CD4-positive, alpha-beta memory T cell (primary cell): ENCODE measurements at regions not wholly inside any gene's neighbourhood (a gene's known extent, or its start where the extent isn't known, plus 50 kb on each side); places are given as distances from the start of the nearest gene placed in this dataset.

Source experiments
- CTCF ChIA-PET: fragments of 350-600 bp; sonication (Branson Sonifier 250); formaldehyde crosslinking; loops from one replicate; lab custom pipeline; 2021; ENCODE audit warnings: inconsistent platforms; ENCODE audit not compliant: partially characterized antibody; lab: Charles Lee
- POLR2A ChIA-PET: fragments of 350-600 bp; sonication (Branson Sonifier 250); formaldehyde crosslinking; loops from one replicate; lab custom pipeline; 2021; ENCODE audit not compliant: partially characterized antibody; lab: Charles Lee
- DNase-seq, 5 donors: peaks; one replicate each; pipeline versions ENCODE4 v3.0.0 to v3.0.0-alpha.2; 2020 to 2022; ENCODE audit warnings: mixed read lengths in 1 of 5
- H3K27ac ChIP-seq: one replicate; pipeline ENCODE4 v1.7.0; 2013; ENCODE audit warnings: low read depth, low read length
- H3K27me3 ChIP-seq: 2 replicates; pipeline ENCODE4 v1.7.0; 2013; ENCODE audit warnings: mild to moderate bottlenecking, low read length, moderate library complexity; ENCODE audit not compliant: insufficient read depth
- H3K36me3 ChIP-seq: 2 replicates; pipeline ENCODE4 v1.7.0; 2013; ENCODE audit warnings: mild to moderate bottlenecking, low read length, moderate library complexity; ENCODE audit not compliant: insufficient read depth
- H3K4me1 ChIP-seq: 2 replicates; pipeline ENCODE4 v1.7.0; 2013; ENCODE audit warnings: mild to moderate bottlenecking, low read length, moderate library complexity; ENCODE audit not compliant: insufficient read depth
- H3K4me3 ChIP-seq, 2 donors: one replicate each; pipeline ENCODE4 v1.7.0; 2013; ENCODE audit warnings: low read length in 2 of 2, mild to moderate bottlenecking in 1 of 2
- H3K9me3 ChIP-seq, 2 donors: one replicate each; pipeline ENCODE4 v1.7.0; 2013; ENCODE audit warnings: low read length in 2 of 2, control low read depth in 1 of 2; ENCODE audit not compliant: control insufficient read depth in 1 of 2
- H3K27ac Mint-ChIP-seq, 7 donors: one replicate each; pipeline ENCODE4 v1.8.0; 2020 to 2021; ENCODE audit warnings: mixed read lengths in 7 of 7, mild to moderate bottlenecking in 6 of 7, inconsistent platforms in 3 of 7, moderate library complexity in 3 of 7
- H3K27me3 Mint-ChIP-seq, 2 donors: one replicate each; pipeline ENCODE4 v1.8.0; 2020 to 2021; ENCODE audit warnings: mixed read lengths in 2 of 2
- H3K36me3 Mint-ChIP-seq, 2 donors: one replicate each; pipeline ENCODE4 v1.8.0; 2020 to 2021; ENCODE audit warnings: mixed read lengths in 2 of 2, inconsistent platforms in 1 of 2, mild to moderate bottlenecking in 1 of 2
- H3K4me1 Mint-ChIP-seq, 4 donors: one replicate each; pipeline ENCODE4 v1.8.0; 2020 to 2021; ENCODE audit warnings: mixed read lengths in 4 of 4, mild to moderate bottlenecking in 1 of 4
- H3K4me3 Mint-ChIP-seq, 8 donors: one replicate each; pipeline ENCODE4 v1.8.0; 2020 to 2021; ENCODE audit warnings: mixed read lengths in 8 of 8, mild to moderate bottlenecking in 7 of 8, moderate library complexity in 6 of 8, inconsistent platforms in 3 of 8
- H3K9me3 Mint-ChIP-seq, 8 donors: one replicate each; pipeline ENCODE4 v1.8.0; 2020 to 2021; ENCODE audit warnings: mixed read lengths in 8 of 8, mild to moderate bottlenecking in 5 of 8, inconsistent platforms in 3 of 8, moderate library complexity in 1 of 8
- intact Hi-C: fragments of 100-400 bp; cut with micrococcal nuclease; formaldehyde crosslinking; loops from one replicate; pipeline ENCODE4 v1.15.1; 2023

GRCh38 chr5:175082346-175082745 lies 358.0 kb downstream of the MSX2 start:
- ChIA-PET CTCF (no interaction called here), POLR2A (no interaction called here)
- H3K36me3 ChIP-seq = no peaks in the 10 kb centered on the region
- Mint-ChIP-seq H3K9me3 (no peaks in the 10 kb centered on the region), H3K36me3 (no peaks in the 10 kb centered on the region), H3K4me1 (no peaks in the 10 kb centered on the region), H3K4me3 (no peak overlapping the region), H3K27ac (no peak overlapping the region), H3K27me3 (peaks cover 5 to 13% of the 10 kb centered on the region in 2 donors)
- intact Hi-C loops = no loop called here
- DNase-seq = no peak
- H3K27ac ChIP-seq = no peak overlapping the region
- H3K9me3 ChIP-seq = no peaks in the 10 kb centered on the region
- no peaks in the 10 kb centered on the region for H3K27me3 ChIP-seq
- no peak overlapping the region for H3K4me3 ChIP-seq
- no peaks in the 10 kb centered on the region for H3K4me1 ChIP-seq

GRCh38 chr5:175079707-175080106 lies 355.3 kb downstream of the MSX2 start:
- peaks cover 0 to 2% (median 0%) of the 10 kb centered on the region in 8 donors for H3K9me3 Mint-ChIP-seq
- ChIA-PET CTCF (no interaction called here), POLR2A (no interaction called here)
- no peak overlapping the region for H3K27ac Mint-ChIP-seq
- peaks cover 4 to 12% of the 10 kb centered on the region in 2 donors for H3K27me3 Mint-ChIP-seq
- H3K36me3 ChIP-seq = no peaks in the 10 kb centered on the region
- no peak overlapping the region for H3K27ac ChIP-seq
- H3K4me1 ChIP-seq = no peaks in the 10 kb centered on the region
- intact Hi-C loops = no loop called here
- no peaks in the 10 kb centered on the region for H3K4me1 Mint-ChIP-seq
- H3K4me3 Mint-ChIP-seq = no peak overlapping the region
- no peak for DNase-seq
- no peaks in the 10 kb centered on the region for H3K9me3 ChIP-seq
- no peak overlapping the region for H3K4me3 ChIP-seq
- H3K27me3 ChIP-seq = no peaks in the 10 kb centered on the region
- no peaks in the 10 kb centered on the region for H3K36me3 Mint-ChIP-seq

DNA sequence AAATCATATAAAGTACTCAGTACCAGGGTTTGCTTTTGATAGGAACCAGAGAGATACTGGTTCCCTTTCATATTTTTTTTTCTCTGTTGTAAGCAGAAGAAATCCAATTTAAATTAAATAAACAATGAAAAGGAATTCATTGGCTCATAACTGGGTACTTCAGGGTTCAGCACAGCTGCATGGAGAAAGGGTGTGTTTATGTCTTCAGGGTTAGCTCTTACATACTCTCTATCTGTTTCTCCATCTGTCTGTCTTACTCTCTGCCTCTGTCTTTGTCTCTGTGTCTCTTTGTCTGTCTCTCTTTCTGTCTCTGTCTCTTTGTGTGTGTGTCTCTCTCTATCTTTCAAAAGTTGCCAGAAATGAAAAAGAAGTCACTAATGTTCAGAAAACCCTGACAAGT lies 345.9 kb downstream of the MSX2 start:
- peaks cover 2 to 4% of the 10 kb centered on the region in 2 donors for H3K27me3 Mint-ChIP-seq
- Histone ChIP-seq H3K27me3 (no peaks in the 10 kb centered on the region), H3K4me3 (no peak overlapping the region), H3K27ac (no peak overlapping the region), H3K4me1 (no peaks in the 10 kb centered on the region), H3K36me3 (no peaks in the 10 kb centered on the region), H3K9me3 (no peaks in the 10 kb centered on the region)
- H3K9me3 Mint-ChIP-seq = peaks cover 0 to 4% (median 0%) of the 10 kb centered on the region in 8 donors
- no peaks in the 10 kb centered on the region for H3K36me3 Mint-ChIP-seq
- no peak overlapping the region for H3K4me3 Mint-ChIP-seq
- H3K4me1 Mint-ChIP-seq = no peaks in the 10 kb centered on the region
- ChIA-PET POLR2A (no interaction called here), CTCF (no interaction called here)
- DNase-seq = no peak
- intact Hi-C loops = no loop called here
- no peak overlapping the region for H3K27ac Mint-ChIP-seq

DNA sequence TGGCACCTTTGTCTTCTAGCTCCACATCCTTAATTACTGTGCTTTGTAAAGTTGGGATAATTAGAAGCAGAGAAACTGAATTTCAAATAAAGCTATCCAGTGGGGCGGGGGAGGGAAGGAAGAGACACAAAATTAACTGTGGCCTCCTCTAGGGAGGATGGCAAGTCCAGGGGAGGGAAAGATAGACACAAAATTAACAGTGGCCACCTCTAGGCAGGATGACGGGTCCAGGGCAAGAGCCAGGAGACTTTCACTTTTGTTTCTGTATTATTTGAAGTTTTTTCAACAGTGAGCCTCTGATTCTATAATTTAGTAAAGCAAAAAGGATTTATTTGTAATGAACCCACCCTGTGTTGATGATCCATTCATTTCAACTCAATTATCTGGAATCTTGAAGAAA lies 335.9 kb downstream of the MSX2 start:
- H3K4me1 ChIP-seq = no peaks in the 10 kb centered on the region
- H3K9me3 ChIP-seq = no peaks in the 10 kb centered on the region
- Mint-ChIP-seq H3K36me3 (no peaks in the 10 kb centered on the region), H3K27ac (peak overlapping the region in 6 of 7 donors; percentile 24 to 84 (median 56)), H3K9me3 (peaks cover 0 to 2% (median 0%) of the 10 kb centered on the region in 8 donors), H3K4me3 (peak overlapping the region; percentile 72 to 95 (median 86)), H3K27me3 (peaks cover 0 to 1% of the 10 kb centered on the region in 2 donors), H3K4me1 (peaks cover 4 to 19% (median 13%) of the 10 kb centered on the region in 4 donors)
- DNase-seq = no peak
- H3K36me3 ChIP-seq = no peaks in the 10 kb centered on the region
- POLR2A ChIA-PET = no interaction called here
- H3K27me3 ChIP-seq = no peaks in the 10 kb centered on the region
- no peak overlapping the region for H3K27ac ChIP-seq
- intact Hi-C loops = no loop called here
- H3K4me3 ChIP-seq = peak overlapping the region in 1 of 2 donors; percentile 29
- CTCF ChIA-PET = no interaction called here

- Mint-ChIP-seq H3K36me3 (no peaks in the 10 kb centered on the region), H3K27me3 (peaks cover 0 to 1% of the 10 kb centered on the region in 2 donors), H3K27ac (peak overlapping the region in 6 of 7 donors; percentile 24 to 84 (median 56)), H3K9me3 (peaks cover 0 to 2% (median 0%) of the 10 kb centered on the region in 8 donors), H3K4me3 (peak overlapping the region; percentile 72 to 95 (median 86)), H3K4me1 (peaks cover 4 to 19% (median 13%) of the 10 kb centered on the region in 4 donors)
- H3K4me3 ChIP-seq = peak overlapping the region in 1 of 2 donors; percentile 29
- H3K27me3 ChIP-seq = no peaks in the 10 kb centered on the region
- CTCF ChIA-PET = no interaction called here
- no peaks in the 10 kb centered on the region for H3K36me3 ChIP-seq
- no peaks in the 10 kb centered on the region for H3K9me3 ChIP-seq
- H3K27ac ChIP-seq = no peak overlapping the region
- intact Hi-C loops = no loop called here
- H3K4me1 ChIP-seq = no peaks in the 10 kb centered on the region
- POLR2A ChIA-PET = no interaction called here
- peak in 2 of 5 donors; percentile 2 to 3 for DNase-seq
These were observed 335.4 kb downstream of the MSX2 start for GRCh38 chr5:175059687-175060211.

GRCh38 chr5:175056831-175057230 lies 332.4 kb downstream of the MSX2 start:
- intact Hi-C loops = no loop called here
- H3K4me3 Mint-ChIP-seq = no peak overlapping the region

DNA sequence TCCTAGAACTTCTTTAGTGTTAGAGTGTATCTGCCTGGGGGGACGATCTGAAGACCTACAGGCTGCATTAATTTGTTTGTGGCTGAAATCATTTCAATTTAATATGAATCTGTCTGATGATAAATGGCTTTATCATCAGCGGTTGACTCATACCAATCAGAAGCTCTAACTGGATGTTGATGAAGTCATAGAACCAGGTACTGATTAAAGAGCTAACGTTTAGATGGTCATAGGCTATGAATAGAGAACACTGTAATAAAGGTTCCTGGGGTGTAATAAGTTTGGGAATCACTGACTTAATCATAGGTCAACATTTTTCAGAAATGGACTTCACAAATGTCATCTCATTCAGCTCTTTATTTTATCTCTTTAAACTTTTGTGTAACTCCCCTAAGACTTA lies 329.9 kb downstream of the MSX2 start:
- no peak for DNase-seq
- Histone ChIP-seq H3K4me3 (no peak overlapping the region), H3K27ac (no peak overlapping the region), H3K4me1 (no peaks in the 10 kb centered on the region), H3K9me3 (no peaks in the 10 kb centered on the region), H3K36me3 (no peaks in the 10 kb centered on the region), H3K27me3 (no peaks in the 10 kb centered on the region)
- H3K4me3 Mint-ChIP-seq = no peak overlapping the region
- H3K27me3 Mint-ChIP-seq = peaks cover 3 to 4% of the 10 kb centered on the region in 2 donors
- H3K36me3 Mint-ChIP-seq = no peaks in the 10 kb centered on the region
- H3K27ac Mint-ChIP-seq = no peak overlapping the region
- H3K9me3 Mint-ChIP-seq = peaks cover 0 to 4% (median 0%) of the 10 kb centered on the region in 8 donors
- ChIA-PET POLR2A (no interaction called here), CTCF (no interaction called here)
- H3K4me1 Mint-ChIP-seq = peaks cover 0 to 7% (median 3%) of the 10 kb centered on the region in 4 donors
- intact Hi-C loops = no loop called here

More at GRCh38 chr5:175056831-175057230, 332.4 kb downstream of the MSX2 start:
- Mint-ChIP-seq H3K27ac (no peak overlapping the region), H3K4me1 (peaks cover 4 to 19% (median 13%) of the 10 kb centered on the region in 4 donors), H3K27me3 (peaks cover 3 to 4% of the 10 kb centered on the region in 2 donors), H3K9me3 (no peaks in the 10 kb centered on the region), H3K36me3 (no peaks in the 10 kb centered on the region)
- no peaks in the 10 kb centered on the region for H3K4me1 ChIP-seq
- no peaks in the 10 kb centered on the region for H3K36me3 ChIP-seq
- H3K27ac ChIP-seq = no peak overlapping the region
- DNase-seq = no peak
- ChIA-PET CTCF (no interaction called here), POLR2A (no interaction called here)
- H3K27me3 ChIP-seq = no peaks in the 10 kb centered on the region
- no peaks in the 10 kb centered on the region for H3K9me3 ChIP-seq
- H3K4me3 ChIP-seq = no peak overlapping the region
